H1 (cell line): ENCODE measurements at regions not wholly inside any gene's neighbourhood (a gene's known extent, or its start where the extent isn't known, plus 50 kb on each side); places are given as distances from the start of the nearest gene placed in this dataset.

Source experiments
- JUND ChIP-seq: IDR thresholded peaks from 2 replicates; pipeline ENCODE4 v1.6.1; 2011; ENCODE audit warnings: mild to moderate bottlenecking, improper control_type of control experiment, low read length
- SP4 ChIP-seq: IDR thresholded peaks from 2 replicates; pipeline ENCODE4 v1.6.1; 2012; ENCODE audit warnings: low read length, inconsistent platforms
- SUZ12 ChIP-seq: fragments of 200-600 bp; sonication (generic); IDR thresholded peaks from 2 replicates; pipeline ENCODE4 v1.6.1; 2012; ENCODE audit warnings: mild to moderate bottlenecking, inconsistent platforms, low read length, moderate library complexity, mixed read lengths
- TF ChIP-seq, protein P1 (sequence below): fragments of 300-600 bp; sonication (generic); IDR thresholded peaks from 2 replicates; pipeline ENCODE4 v1.7.1; 2012; ENCODE audit warnings: low read length, moderate library complexity, mild to moderate bottlenecking, inconsistent platforms; ENCODE audit not compliant: insufficient replicate concordance

- no peak for TF ChIP-seq JUND
- TF ChIP-seq SUZ12, result no peak
- TF ChIP-seq, protein P1, sequence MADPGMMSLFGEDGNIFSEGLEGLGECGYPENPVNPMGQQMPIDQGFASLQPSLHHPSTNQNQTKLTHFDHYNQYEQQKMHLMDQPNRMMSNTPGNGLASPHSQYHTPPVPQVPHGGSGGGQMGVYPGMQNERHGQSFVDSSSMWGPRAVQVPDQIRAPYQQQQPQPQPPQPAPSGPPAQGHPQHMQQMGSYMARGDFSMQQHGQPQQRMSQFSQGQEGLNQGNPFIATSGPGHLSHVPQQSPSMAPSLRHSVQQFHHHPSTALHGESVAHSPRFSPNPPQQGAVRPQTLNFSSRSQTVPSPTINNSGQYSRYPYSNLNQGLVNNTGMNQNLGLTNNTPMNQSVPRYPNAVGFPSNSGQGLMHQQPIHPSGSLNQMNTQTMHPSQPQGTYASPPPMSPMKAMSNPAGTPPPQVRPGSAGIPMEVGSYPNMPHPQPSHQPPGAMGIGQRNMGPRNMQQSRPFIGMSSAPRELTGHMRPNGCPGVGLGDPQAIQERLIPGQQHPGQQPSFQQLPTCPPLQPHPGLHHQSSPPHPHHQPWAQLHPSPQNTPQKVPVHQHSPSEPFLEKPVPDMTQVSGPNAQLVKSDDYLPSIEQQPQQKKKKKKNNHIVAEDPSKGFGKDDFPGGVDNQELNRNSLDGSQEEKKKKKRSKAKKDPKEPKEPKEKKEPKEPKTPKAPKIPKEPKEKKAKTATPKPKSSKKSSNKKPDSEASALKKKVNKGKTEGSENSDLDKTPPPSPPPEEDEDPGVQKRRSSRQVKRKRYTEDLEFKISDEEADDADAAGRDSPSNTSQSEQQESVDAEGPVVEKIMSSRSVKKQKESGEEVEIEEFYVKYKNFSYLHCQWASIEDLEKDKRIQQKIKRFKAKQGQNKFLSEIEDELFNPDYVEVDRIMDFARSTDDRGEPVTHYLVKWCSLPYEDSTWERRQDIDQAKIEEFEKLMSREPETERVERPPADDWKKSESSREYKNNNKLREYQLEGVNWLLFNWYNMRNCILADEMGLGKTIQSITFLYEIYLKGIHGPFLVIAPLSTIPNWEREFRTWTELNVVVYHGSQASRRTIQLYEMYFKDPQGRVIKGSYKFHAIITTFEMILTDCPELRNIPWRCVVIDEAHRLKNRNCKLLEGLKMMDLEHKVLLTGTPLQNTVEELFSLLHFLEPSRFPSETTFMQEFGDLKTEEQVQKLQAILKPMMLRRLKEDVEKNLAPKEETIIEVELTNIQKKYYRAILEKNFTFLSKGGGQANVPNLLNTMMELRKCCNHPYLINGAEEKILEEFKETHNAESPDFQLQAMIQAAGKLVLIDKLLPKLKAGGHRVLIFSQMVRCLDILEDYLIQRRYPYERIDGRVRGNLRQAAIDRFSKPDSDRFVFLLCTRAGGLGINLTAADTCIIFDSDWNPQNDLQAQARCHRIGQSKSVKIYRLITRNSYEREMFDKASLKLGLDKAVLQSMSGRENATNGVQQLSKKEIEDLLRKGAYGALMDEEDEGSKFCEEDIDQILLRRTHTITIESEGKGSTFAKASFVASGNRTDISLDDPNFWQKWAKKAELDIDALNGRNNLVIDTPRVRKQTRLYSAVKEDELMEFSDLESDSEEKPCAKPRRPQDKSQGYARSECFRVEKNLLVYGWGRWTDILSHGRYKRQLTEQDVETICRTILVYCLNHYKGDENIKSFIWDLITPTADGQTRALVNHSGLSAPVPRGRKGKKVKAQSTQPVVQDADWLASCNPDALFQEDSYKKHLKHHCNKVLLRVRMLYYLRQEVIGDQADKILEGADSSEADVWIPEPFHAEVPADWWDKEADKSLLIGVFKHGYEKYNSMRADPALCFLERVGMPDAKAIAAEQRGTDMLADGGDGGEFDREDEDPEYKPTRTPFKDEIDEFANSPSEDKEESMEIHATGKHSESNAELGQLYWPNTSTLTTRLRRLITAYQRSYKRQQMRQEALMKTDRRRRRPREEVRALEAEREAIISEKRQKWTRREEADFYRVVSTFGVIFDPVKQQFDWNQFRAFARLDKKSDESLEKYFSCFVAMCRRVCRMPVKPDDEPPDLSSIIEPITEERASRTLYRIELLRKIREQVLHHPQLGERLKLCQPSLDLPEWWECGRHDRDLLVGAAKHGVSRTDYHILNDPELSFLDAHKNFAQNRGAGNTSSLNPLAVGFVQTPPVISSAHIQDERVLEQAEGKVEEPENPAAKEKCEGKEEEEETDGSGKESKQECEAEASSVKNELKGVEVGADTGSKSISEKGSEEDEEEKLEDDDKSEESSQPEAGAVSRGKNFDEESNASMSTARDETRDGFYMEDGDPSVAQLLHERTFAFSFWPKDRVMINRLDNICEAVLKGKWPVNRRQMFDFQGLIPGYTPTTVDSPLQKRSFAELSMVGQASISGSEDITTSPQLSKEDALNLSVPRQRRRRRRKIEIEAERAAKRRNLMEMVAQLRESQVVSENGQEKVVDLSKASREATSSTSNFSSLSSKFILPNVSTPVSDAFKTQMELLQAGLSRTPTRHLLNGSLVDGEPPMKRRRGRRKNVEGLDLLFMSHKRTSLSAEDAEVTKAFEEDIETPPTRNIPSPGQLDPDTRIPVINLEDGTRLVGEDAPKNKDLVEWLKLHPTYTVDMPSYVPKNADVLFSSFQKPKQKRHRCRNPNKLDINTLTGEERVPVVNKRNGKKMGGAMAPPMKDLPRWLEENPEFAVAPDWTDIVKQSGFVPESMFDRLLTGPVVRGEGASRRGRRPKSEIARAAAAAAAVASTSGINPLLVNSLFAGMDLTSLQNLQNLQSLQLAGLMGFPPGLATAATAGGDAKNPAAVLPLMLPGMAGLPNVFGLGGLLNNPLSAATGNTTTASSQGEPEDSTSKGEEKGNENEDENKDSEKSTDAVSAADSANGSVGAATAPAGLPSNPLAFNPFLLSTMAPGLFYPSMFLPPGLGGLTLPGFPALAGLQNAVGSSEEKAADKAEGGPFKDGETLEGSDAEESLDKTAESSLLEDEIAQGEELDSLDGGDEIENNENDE, result no peak
- no peak for TF ChIP-seq SP4
Measured at GRCh38 chr3:59189939-59190338, 140.1 kb upstream of the CFAP20DC start (continued).
